CD14-positive monocyte (primary cell): ENCODE measurements at regions not wholly inside any gene's neighbourhood (a gene's known extent, or its start where the extent isn't known, plus 50 kb on each side); places are given as distances from the start of the nearest gene placed in this dataset.

Source experiments
- DNase-seq, 3 donors: peaks; one replicate each; pipeline ENCODE4 v3.0.0-alpha.2; 2011 to 2022
- H2AFZ ChIP-seq: 2 replicates; pipeline ENCODE4 v1.6.0; 2012; ENCODE audit warnings: mild to moderate bottlenecking, low read depth, low read length, inconsistent platforms; ENCODE audit not compliant: insufficient read depth, poor library complexity, severe bottlenecking
- H3K27ac ChIP-seq, 2 donors: 1 replicate in 1 of 2; 2 replicates in 1 of 2; pipeline ENCODE4 v1.5.1; 2012 to 2013; ENCODE audit warnings: low read length in 2 of 2, control low read depth in 1 of 2, inconsistent platforms in 1 of 2, low read depth in 1 of 2, mild to moderate bottlenecking in 1 of 2
- H3K27me3 ChIP-seq, 2 donors: one replicate each; pipeline versions ENCODE4 v1.6.0 to v1.6.1; 2011 to 2013; ENCODE audit warnings: low read length in 2 of 2; ENCODE audit not compliant: control insufficient read depth in 2 of 2, insufficient read depth in 2 of 2
- H3K36me3 ChIP-seq, 2 donors: replicated peaks in 1 of 2; 1 replicate in 1 of 2; 2 replicates in 1 of 2; pipeline versions ENCODE4 v1.5.1 to v1.6.1; 2012 to 2013; ENCODE audit warnings: low read length in 2 of 2, control low read depth in 1 of 2, inconsistent platforms in 1 of 2, mild to moderate bottlenecking in 1 of 2; ENCODE audit not compliant: insufficient read depth in 2 of 2, control insufficient read depth in 1 of 2
- H3K4me1 ChIP-seq, 2 donors: 1 replicate in 1 of 2; 2 replicates in 1 of 2; pipeline versions ENCODE4 v1.5.1 to v1.6.1; 2012 to 2013; ENCODE audit warnings: low read length in 2 of 2, control low read depth in 1 of 2, inconsistent platforms in 1 of 2, mild to moderate bottlenecking in 1 of 2, moderate library complexity in 1 of 2; ENCODE audit not compliant: insufficient read depth in 2 of 2, control insufficient read depth in 1 of 2
- H3K4me2 ChIP-seq: replicated peaks from 2 replicates; pipeline ENCODE3; 2012; ENCODE audit warnings: low read length, moderate library complexity, mild to moderate bottlenecking; ENCODE audit not compliant: poor library complexity, severe bottlenecking; ENCODE audit errors: extremely low read depth
- H3K4me3 ChIP-seq, 3 experiments: fragments of 200-600 bp in 1 of 3; sonication (generic) in 1 of 3; replicated peaks in 1 of 3; 1 replicate in 2 of 3; 2 replicates in 1 of 3; pipeline ENCODE4 v1.5.1; 2011 to 2013; ENCODE audit warnings: low read length in 3 of 3, mild to moderate bottlenecking in 3 of 3, control low read depth in 2 of 3, low read depth in 2 of 3, inconsistent platforms in 1 of 3, moderate library complexity in 1 of 3
- H3K79me2 ChIP-seq: 2 replicates; pipeline ENCODE4 v1.6.0; 2012; ENCODE audit warnings: mild to moderate bottlenecking, control low read depth, inconsistent platforms, low read length, moderate library complexity; ENCODE audit not compliant: insufficient read depth
- H3K9ac ChIP-seq: 2 replicates; pipeline ENCODE4 v1.6.0; 2017; ENCODE audit warnings: low read length, mild to moderate bottlenecking; ENCODE audit not compliant: insufficient read depth, poor library complexity, severe bottlenecking
- H3K9me3 ChIP-seq, 2 donors: replicated peaks in 1 of 2; 1 replicate in 1 of 2; 2 replicates in 1 of 2; pipeline versions ENCODE4 v1.5.1 to v1.6.1; 2012 to 2013; ENCODE audit warnings: low read length in 2 of 2, control low read depth in 1 of 2; ENCODE audit not compliant: control insufficient read depth in 1 of 2, insufficient read depth in 1 of 2
- H4K20me1 ChIP-seq: 2 replicates; pipeline ENCODE4 v1.6.0; 2012; ENCODE audit warnings: mild to moderate bottlenecking, low read length, control low read depth, moderate library complexity; ENCODE audit not compliant: insufficient read depth
- H3K27ac Mint-ChIP-seq, 7 donors: one replicate each; pipeline ENCODE4 v1.8.0; 2020; ENCODE audit warnings: mild to moderate bottlenecking in 7 of 7, mixed read lengths in 7 of 7, moderate library complexity in 6 of 7, inconsistent platforms in 2 of 7
- H3K27me3 Mint-ChIP-seq, 3 donors: one replicate each; pipeline ENCODE4 v1.8.0; 2021 to 2022; ENCODE audit warnings: low read depth in 3 of 3, mild to moderate bottlenecking in 3 of 3, mixed read lengths in 3 of 3, moderate library complexity in 3 of 3, inconsistent platforms in 1 of 3
- H3K36me3 Mint-ChIP-seq, 2 donors: one replicate each; pipeline ENCODE4 v1.8.0; 2020; ENCODE audit warnings: mixed read lengths in 2 of 2, inconsistent platforms in 1 of 2, mild to moderate bottlenecking in 1 of 2
- H3K4me1 Mint-ChIP-seq: one replicate; pipeline ENCODE4 v1.8.0; 2020; ENCODE audit warnings: mild to moderate bottlenecking, mixed read lengths
- H3K4me3 Mint-ChIP-seq, 2 donors: one replicate each; pipeline ENCODE4 v1.8.0; 2020; ENCODE audit warnings: mild to moderate bottlenecking in 2 of 2, mixed read lengths in 2 of 2, moderate library complexity in 1 of 2
- H3K9me3 Mint-ChIP-seq, 7 donors: one replicate each; pipeline ENCODE4 v1.8.0; 2020 to 2022; ENCODE audit warnings: mixed read lengths in 7 of 7, mild to moderate bottlenecking in 6 of 7, moderate library complexity in 6 of 7, inconsistent platforms in 2 of 7
- intact Hi-C, 2 donors: fragments of 100-400 bp; cut with micrococcal nuclease; formaldehyde crosslinking; loops; one replicate each; pipeline versions ENCODE4 v1.15.0 to v1.15.1; 2023
- TF ChIP-seq, protein P1 (sequence below): fragments of 200-600 bp; IDR thresholded peaks from one replicate; pipeline ENCODE4 v1.8.0; 2022; ENCODE audit warnings: antibody characterized with exemption, mild to moderate bottlenecking

DNA sequence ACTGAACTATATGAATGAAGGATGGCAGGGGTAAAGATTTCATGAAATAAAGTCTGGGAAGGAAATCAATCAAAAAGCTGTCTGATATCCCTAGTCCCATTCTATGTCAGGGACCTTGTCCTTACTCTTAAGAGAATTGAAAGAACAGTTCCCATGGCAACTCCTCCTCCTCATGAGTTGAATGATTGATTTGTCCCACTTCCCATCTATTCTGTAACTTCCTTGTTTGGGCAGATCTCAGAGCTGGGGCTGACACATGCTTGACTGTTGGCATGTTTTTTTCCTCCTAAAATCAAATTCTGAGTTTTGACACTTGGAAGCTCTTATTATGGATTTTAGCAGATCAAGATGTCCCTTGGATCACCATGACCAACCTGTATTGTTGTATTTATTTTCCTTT, 1138.6 kb upstream of the CDH8 start:
- H3K9ac ChIP-seq: no peak overlapping the region
- no peak overlapping the region for H3K4me2 ChIP-seq
- H3K4me1 ChIP-seq: no peaks in the 10 kb centered on the region
- H3K4me3 ChIP-seq: no peak overlapping the region
- TF ChIP-seq, protein P1, sequence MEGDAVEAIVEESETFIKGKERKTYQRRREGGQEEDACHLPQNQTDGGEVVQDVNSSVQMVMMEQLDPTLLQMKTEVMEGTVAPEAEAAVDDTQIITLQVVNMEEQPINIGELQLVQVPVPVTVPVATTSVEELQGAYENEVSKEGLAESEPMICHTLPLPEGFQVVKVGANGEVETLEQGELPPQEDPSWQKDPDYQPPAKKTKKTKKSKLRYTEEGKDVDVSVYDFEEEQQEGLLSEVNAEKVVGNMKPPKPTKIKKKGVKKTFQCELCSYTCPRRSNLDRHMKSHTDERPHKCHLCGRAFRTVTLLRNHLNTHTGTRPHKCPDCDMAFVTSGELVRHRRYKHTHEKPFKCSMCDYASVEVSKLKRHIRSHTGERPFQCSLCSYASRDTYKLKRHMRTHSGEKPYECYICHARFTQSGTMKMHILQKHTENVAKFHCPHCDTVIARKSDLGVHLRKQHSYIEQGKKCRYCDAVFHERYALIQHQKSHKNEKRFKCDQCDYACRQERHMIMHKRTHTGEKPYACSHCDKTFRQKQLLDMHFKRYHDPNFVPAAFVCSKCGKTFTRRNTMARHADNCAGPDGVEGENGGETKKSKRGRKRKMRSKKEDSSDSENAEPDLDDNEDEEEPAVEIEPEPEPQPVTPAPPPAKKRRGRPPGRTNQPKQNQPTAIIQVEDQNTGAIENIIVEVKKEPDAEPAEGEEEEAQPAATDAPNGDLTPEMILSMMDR: no peak
- intact Hi-C loops: no loop called here
- no peak overlapping the region for H3K4me3 Mint-ChIP-seq
- no peaks in the 10 kb centered on the region for H3K79me2 ChIP-seq
- H3K4me1 Mint-ChIP-seq: no peaks in the 10 kb centered on the region
- H2AFZ ChIP-seq: no peak overlapping the region
- H3K36me3 ChIP-seq: no peaks in the 10 kb centered on the region
- no peak overlapping the region for H3K27ac Mint-ChIP-seq
- H3K27me3 Mint-ChIP-seq: peaks cover 0 to 3% (median 0%) of the 10 kb centered on the region in 3 donors
- H3K36me3 Mint-ChIP-seq: no peaks in the 10 kb centered on the region
- peaks cover 0 to 5% (median 2%) of the 10 kb centered on the region in 7 donors for H3K9me3 Mint-ChIP-seq
- no peaks in the 10 kb centered on the region for H3K27me3 ChIP-seq
- DNase-seq: no peak
- no peaks in the 10 kb centered on the region for H3K9me3 ChIP-seq
- no peak overlapping the region for H3K27ac ChIP-seq
- H4K20me1 ChIP-seq: no peaks in the 10 kb centered on the region

DNA sequence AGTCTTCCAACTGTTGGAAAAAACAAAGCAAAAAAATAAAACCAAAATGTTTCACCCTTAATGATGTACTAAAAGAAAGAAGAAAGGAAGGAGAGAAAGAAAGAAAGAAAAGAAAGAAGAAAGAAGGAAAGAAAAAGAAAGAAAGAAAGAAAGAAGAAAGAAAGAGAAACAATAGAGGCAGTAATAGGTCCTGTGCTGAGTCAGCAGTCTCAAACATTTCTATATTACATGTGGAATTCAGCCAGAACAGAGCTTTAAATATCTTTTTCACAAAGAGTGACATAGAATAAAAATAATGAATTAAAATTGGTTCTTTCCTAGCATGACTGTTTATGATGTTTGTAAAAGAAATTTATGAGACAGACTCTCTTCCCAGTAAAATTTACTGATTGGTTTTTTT, 1135.3 kb upstream of the CDH8 start:
- Mint-ChIP-seq H3K27me3 (peaks cover 0 to 3% (median 0%) of the 10 kb centered on the region in 3 donors), H3K9me3 (peaks cover 0 to 4% (median 2%) of the 10 kb centered on the region in 7 donors), H3K4me1 (no peaks in the 10 kb centered on the region), H3K36me3 (no peaks in the 10 kb centered on the region), H3K27ac (no peak overlapping the region), H3K4me3 (no peak overlapping the region)
- no peaks in the 10 kb centered on the region for H3K79me2 ChIP-seq
- H3K27ac ChIP-seq: no peak overlapping the region
- TF ChIP-seq, protein P1: no peak
- H3K4me3 ChIP-seq: no peak overlapping the region
- intact Hi-C loops: no loop called here
- H4K20me1 ChIP-seq: no peaks in the 10 kb centered on the region
- H3K9ac ChIP-seq: no peak overlapping the region
- no peak for DNase-seq
- no peaks in the 10 kb centered on the region for H3K4me1 ChIP-seq
- H3K4me2 ChIP-seq: no peak overlapping the region
- no peak overlapping the region for H2AFZ ChIP-seq
- no peaks in the 10 kb centered on the region for H3K9me3 ChIP-seq
- H3K27me3 ChIP-seq: no peaks in the 10 kb centered on the region
- no peaks in the 10 kb centered on the region for H3K36me3 ChIP-seq
